Stimulated activated effector memory CD8-positive, alpha-beta T cell treated with anti-CD3 and anti-CD28 coated beads, Interleukin-12 subunit alpha, Interleukin-12 subunit beta, amount 100 ng/mL, for 72 hours (primary cell): ENCODE measurements at regions not wholly inside any gene's neighbourhood (a gene's known extent, or its start where the extent isn't known, plus 50 kb on each side); places are given as distances from the start of the nearest gene placed in this dataset.

Experiments used
- ATAC-seq: fragments of 150-1000 bp; cut with Tn5 transposase; 2 replicates; pipeline ENCODE4 v1.10.0; 2021
- DNase-seq, 2 donors: peaks; one replicate each; pipeline ENCODE4 v3.0.0; 2021 to 2022; ENCODE audit warnings: low spot score in 2 of 2
- H3K27ac Mint-ChIP-seq: one replicate; pipeline ENCODE4 v1.8.0; 2022; ENCODE audit warnings: mild to moderate bottlenecking, mixed read lengths
- H3K36me3 Mint-ChIP-seq: one replicate; pipeline ENCODE4 v1.8.0; 2022; ENCODE audit warnings: mild to moderate bottlenecking, mixed read lengths
- H3K4me1 Mint-ChIP-seq: one replicate; pipeline ENCODE4 v1.8.0; 2022; ENCODE audit warnings: mixed read lengths
- H3K4me3 Mint-ChIP-seq: one replicate; pipeline ENCODE4 v1.8.0; 2022; ENCODE audit warnings: mild to moderate bottlenecking, mixed read lengths
- H3K9me3 Mint-ChIP-seq: one replicate; pipeline ENCODE4 v1.8.0; 2022; ENCODE audit warnings: mixed read lengths

DNA sequence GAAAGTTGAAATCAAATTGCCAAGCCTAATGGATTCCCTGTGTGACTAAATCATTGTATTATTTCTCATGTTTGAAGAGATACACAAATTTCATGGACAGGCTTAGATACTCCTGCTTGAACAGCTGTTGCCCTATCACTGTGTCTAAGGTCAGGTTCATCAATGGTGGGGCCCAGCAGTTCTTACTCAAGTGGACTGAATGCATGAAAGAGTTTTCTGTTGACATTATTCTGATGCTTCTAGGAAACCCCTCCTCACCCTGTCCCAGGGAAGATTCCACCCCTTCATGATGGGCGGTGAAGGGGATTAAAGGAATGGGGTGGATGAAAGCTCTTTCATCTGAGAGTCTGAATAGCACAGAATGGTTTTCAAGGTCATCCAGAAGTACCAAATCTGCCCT, 148.8 kb downstream of the INO80D start:
- ATAC-seq: no peak
- no peaks in the 10 kb centered on the region for H3K36me3 Mint-ChIP-seq
- no peak for DNase-seq
- H3K4me1 Mint-ChIP-seq: no peaks in the 10 kb centered on the region
- H3K4me3 Mint-ChIP-seq: no peak overlapping the region
- no peaks in the 10 kb centered on the region for H3K9me3 Mint-ChIP-seq
- no peak overlapping the region for H3K27ac Mint-ChIP-seq

DNA sequence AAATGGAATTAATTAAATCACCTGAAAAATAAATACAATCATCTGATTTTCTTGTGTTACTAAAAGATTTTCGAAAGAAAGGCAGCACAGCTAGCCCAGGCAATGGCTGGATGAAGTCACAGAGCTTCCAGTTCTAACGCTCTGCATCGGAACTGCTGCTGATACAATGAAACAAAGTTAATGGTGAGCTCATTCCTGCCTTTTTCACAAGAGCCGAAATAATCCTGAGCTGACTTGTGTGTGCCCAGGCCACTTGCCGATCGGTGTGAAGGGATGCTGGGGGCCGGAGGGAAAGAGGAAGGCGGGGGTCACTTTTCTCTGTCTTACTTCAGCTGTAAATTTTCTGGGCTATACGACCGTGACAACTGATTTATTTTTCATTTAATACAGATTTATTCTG, 149.5 kb downstream of the INO80D start:
- no peak for ATAC-seq
- Mint-ChIP-seq H3K27ac (no peak overlapping the region), H3K9me3 (no peaks in the 10 kb centered on the region), H3K36me3 (no peaks in the 10 kb centered on the region), H3K4me1 (no peaks in the 10 kb centered on the region), H3K4me3 (no peak overlapping the region)
- DNase-seq: no peak

DNA sequence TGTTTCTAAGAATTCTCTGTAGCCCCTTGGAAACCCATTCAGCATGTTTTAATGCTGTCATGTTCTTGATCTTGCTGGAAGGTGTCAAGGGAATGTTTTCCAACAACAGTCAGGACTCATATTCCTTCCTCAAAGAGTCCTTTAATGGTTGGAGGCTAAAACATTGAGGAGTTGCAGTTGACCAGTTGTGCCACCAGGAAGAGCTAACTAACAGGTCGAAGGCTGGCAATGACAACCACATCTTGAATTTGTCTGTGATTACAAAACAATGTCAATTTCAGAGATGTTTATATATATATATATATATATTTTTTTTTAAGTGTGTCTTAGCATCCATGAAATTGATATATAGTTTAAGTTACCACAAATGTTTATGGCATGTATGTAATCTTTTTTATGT, 151.5 kb downstream of the INO80D start:
- no peak overlapping the region for H3K4me3 Mint-ChIP-seq
- H3K27ac Mint-ChIP-seq: no peak overlapping the region
- no peak for ATAC-seq
- H3K9me3 Mint-ChIP-seq: no peaks in the 10 kb centered on the region
- H3K36me3 Mint-ChIP-seq: no peaks in the 10 kb centered on the region
- DNase-seq: no peak
- no peaks in the 10 kb centered on the region for H3K4me1 Mint-ChIP-seq

- Mint-ChIP-seq H3K4me3 (no peak overlapping the region), H3K36me3 (no peaks in the 10 kb centered on the region), H3K4me1 (no peaks in the 10 kb centered on the region), H3K27ac (no peak overlapping the region), H3K9me3 (no peaks in the 10 kb centered on the region)
- DNase-seq (no peak), ATAC-seq (no peak)
Measured at GRCh38 chr2:205932861-205933260, 153.1 kb downstream of the INO80D start.

DNA sequence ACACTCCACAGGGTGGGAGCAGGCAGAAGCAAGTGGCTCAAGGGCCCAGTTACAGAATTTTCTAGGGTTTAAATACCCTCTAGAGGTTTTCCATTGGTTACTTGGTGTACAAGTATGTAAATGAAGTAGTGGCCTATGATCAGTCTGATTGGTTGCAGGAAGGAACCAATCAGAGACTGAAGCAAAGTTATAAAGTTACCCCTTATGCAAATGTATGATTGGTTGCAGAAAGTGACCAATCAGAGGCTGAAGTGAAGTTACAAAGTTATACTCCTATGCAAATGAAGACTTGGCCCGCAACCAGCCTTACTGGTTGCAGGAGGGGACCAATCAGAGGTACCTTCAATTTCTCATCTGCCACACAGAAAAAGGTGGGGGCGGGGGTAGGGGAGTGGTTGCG, 154.6 kb downstream of the INO80D start:
- no peak overlapping the region for H3K27ac Mint-ChIP-seq
- no peak for DNase-seq
- no peak for ATAC-seq
- no peaks in the 10 kb centered on the region for H3K36me3 Mint-ChIP-seq
- no peak overlapping the region for H3K4me3 Mint-ChIP-seq
- no peaks in the 10 kb centered on the region for H3K9me3 Mint-ChIP-seq
- H3K4me1 Mint-ChIP-seq: peaks cover 2% of the 10 kb centered on the region

DNA sequence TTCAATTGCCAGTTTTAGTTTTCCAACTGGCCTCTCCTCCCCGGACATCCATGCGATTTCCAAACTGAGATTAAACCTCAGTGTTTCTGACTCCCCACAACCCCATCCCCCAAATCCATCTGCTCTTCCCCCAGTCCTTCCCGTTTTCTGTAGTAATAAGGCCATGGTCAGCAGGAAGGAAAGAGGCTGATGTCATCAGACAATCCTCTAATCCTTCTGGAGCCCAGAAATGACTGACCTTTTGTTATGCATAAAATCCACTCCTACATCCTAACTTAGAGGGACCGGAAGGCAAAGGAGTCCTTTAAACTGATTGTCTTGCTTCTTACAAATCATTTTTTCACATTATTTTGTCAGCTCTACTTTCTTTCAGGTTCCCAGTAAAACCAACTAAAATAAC, 155.8 kb downstream of the INO80D start:
- H3K27ac Mint-ChIP-seq: no peak overlapping the region
- peaks cover 9% of the 10 kb centered on the region for H3K4me1 Mint-ChIP-seq
- no peaks in the 10 kb centered on the region for H3K9me3 Mint-ChIP-seq
- H3K36me3 Mint-ChIP-seq: no peaks in the 10 kb centered on the region
- ATAC-seq (no peak), DNase-seq (no peak)
- H3K4me3 Mint-ChIP-seq: no peak overlapping the region

DNA sequence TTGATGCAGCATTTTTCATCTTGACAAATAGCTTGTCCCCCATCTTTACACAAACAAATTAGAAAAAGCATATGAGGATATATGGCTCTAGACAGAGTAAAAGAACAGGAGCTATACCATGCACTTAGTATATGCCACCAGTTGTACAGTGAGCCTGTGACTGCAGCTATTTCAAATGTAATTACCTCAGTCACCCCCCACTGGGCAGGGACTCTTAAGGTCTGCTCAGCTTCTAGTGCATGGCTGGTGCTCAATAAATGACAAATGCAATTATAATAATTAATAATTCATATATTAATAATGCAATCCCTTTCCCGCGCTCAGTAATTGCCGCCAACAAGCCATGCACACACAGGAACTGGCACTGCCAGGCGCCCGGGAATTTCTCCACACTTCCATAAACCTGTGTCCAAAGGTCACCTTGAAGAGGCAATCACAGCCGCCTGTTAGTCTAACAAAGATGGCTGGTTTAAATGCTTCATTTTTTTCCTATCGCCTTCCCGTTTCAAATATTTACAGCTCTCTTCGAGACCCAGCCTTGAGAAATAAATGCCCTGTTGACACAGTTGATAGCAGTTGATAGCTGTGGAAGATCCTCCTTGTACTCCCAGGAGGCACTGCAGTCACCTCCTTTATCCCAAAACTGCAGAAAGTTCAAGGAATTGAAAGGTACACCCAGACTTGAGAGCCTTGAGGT, 156.6 kb downstream of the INO80D start:
- no peak for DNase-seq
- Mint-ChIP-seq H3K36me3 (no peaks in the 10 kb centered on the region), H3K9me3 (no peaks in the 10 kb centered on the region), H3K4me1 (peaks cover 9% of the 10 kb centered on the region), H3K4me3 (no peak overlapping the region), H3K27ac (no peak overlapping the region)
- ATAC-seq: no peak

GRCh38 chr2:205925373-205926337, 160.3 kb downstream of the INO80D start:
- ATAC-seq: peak; percentile 79
- H3K9me3 Mint-ChIP-seq: no peaks in the 10 kb centered on the region
- H3K36me3 Mint-ChIP-seq: no peaks in the 10 kb centered on the region

GRCh38 chr2:205924676-205925075, 161.3 kb downstream of the INO80D start:
- DNase-seq: no peak
- Mint-ChIP-seq H3K4me3 (no peak overlapping the region), H3K27ac (no peak overlapping the region)

More at GRCh38 chr2:205925373-205926337, 160.3 kb downstream of the INO80D start:
- DNase-seq: peak; percentile 65 to 85
- Mint-ChIP-seq H3K4me3 (no peak overlapping the region), H3K27ac (no peak overlapping the region), H3K4me1 (peaks cover 9% of the 10 kb centered on the region)

DNA sequence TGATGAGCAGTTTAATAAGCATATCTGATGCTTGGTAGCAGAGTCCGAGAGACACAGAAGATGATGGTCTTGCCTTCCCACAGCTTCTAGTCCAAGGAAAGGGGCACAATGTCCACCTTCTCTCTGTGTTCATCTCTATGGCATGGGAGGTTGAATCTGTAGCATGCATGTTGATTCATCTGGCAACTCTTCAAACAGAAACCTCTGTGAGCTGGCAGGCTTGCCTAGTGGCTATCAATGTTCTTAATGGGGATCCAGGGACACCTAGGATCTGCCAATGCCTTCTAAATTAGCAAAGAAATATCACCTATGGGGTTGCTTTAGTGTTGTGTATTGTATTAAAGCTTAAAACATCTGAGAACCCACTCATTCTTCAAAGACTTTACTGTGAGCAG, 170.8 kb downstream of the INO80D start:
- Mint-ChIP-seq H3K27ac (no peak overlapping the region), H3K36me3 (no peaks in the 10 kb centered on the region), H3K4me1 (no peaks in the 10 kb centered on the region), H3K4me3 (no peak overlapping the region), H3K9me3 (no peaks in the 10 kb centered on the region)
- DNase-seq: no peak
- ATAC-seq: peak; percentile 13

More at GRCh38 chr2:205924676-205925075, 161.3 kb downstream of the INO80D start:
- H3K9me3 Mint-ChIP-seq: no peaks in the 10 kb centered on the region
- H3K4me1 Mint-ChIP-seq: peaks cover 9% of the 10 kb centered on the region
- ATAC-seq: no peak
- no peaks in the 10 kb centered on the region for H3K36me3 Mint-ChIP-seq

GRCh38 chr2:205914213-205915129, 171.5 kb downstream of the INO80D start:
- DNase-seq (no peak), ATAC-seq (no peak)
- Mint-ChIP-seq H3K9me3 (no peaks in the 10 kb centered on the region), H3K4me3 (no peak overlapping the region), H3K36me3 (no peaks in the 10 kb centered on the region), H3K4me1 (no peaks in the 10 kb centered on the region), H3K27ac (no peak overlapping the region)

GRCh38 chr2:205913668-205914067, 172.3 kb downstream of the INO80D start:
- ATAC-seq (no peak), DNase-seq (no peak)
- Mint-ChIP-seq H3K4me1 (no peaks in the 10 kb centered on the region), H3K36me3 (no peaks in the 10 kb centered on the region), H3K9me3 (no peaks in the 10 kb centered on the region), H3K27ac (no peak overlapping the region), H3K4me3 (no peak overlapping the region)

DNA sequence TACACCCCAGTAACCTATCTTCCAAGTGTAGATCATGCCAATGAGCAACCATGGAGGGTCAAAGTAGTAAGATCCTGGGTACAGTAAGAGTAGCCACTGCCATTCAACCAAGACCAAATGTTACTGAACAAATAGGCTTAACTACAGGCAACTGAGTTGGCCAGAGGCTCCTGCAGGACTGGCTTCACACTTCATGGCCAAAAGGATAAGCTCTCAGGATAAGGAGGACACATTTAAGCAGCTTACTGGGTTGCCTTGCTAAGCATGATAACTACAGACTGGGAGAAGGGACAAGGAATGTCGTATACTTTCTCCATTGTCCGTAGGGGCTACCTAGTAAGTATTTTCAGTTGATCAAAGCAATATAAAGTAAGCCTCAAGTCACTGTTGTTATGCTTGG, 174.7 kb downstream of the INO80D start:
- Mint-ChIP-seq H3K4me3 (no peak overlapping the region), H3K27ac (no peak overlapping the region), H3K4me1 (no peaks in the 10 kb centered on the region), H3K9me3 (no peaks in the 10 kb centered on the region), H3K36me3 (no peaks in the 10 kb centered on the region)
- ATAC-seq (no peak), DNase-seq (no peak)

DNA sequence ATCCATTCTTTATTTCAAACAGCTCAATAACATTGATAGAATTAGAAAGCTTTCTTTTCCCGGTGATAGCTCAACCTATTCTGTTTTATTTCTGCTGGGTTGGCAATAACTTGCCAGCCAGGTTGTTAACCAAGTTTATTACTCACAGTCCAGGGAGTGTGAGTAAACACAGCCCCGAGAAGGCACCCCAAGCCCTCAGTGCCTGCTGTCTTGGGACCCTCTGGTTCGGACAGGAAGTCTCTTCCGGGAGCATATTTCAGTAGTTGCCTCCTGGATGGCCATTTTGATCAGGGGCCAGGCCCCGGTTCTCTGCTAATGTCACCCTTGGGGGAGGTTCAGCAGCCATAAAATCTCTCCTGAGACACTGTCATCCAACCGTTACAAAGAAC, 176.8 kb downstream of the INO80D start:
- H3K4me3 Mint-ChIP-seq: no peak overlapping the region
- H3K4me1 Mint-ChIP-seq: no peaks in the 10 kb centered on the region
- no peaks in the 10 kb centered on the region for H3K9me3 Mint-ChIP-seq
- DNase-seq (no peak), ATAC-seq (no peak)
- no peak overlapping the region for H3K27ac Mint-ChIP-seq
- H3K36me3 Mint-ChIP-seq: no peaks in the 10 kb centered on the region
